ENCODE measurements at regions not wholly inside any gene's neighbourhood (a gene's known extent, or its start where the extent isn't known, plus 50 kb on each side); places are given as distances from the start of the nearest gene placed in this dataset.
"Not testable (repeated sequence)": the region's sequence is repeated elsewhere in the genome, so short reads cannot be mapped to it uniquely, and the experiment has no call there.

- no peaks in the 10 kb centered on the region for H4K20me1 ChIP-seq (replicated peaks; ENCODE audit: control insufficient read depth, extremely low read depth, insufficient read depth, low read length)
- no peak overlapping the region for H2AFZ ChIP-seq (ENCODE audit: low read depth, low read length)
- no peaks in the 10 kb centered on the region for H3K9me1 ChIP-seq (replicated peaks; ENCODE audit: control insufficient read depth, extremely low read depth, insufficient read depth, low read length)
- no TSS peak for BruUV-seq (replicated peaks)
- H3K4me2 ChIP-seq (ENCODE audit: insufficient read depth, low read length): no peak overlapping the region
- no peak overlapping the region for H3K4me3 ChIP-seq (replicated peaks in 1 of 3; ENCODE audit: insufficient read depth in 1 of 3, low read depth in 1 of 3, low read length in 3 of 3)
- H3K9me3 ChIP-seq (replicated peaks; ENCODE audit: control insufficient read depth, insufficient read depth, low read length): no peaks in the 10 kb centered on the region
- intact Hi-C loops (cut with micrococcal nuclease): no loop called here
- H3K27me3 ChIP-seq (ENCODE audit: control insufficient read depth in 2 of 2, insufficient read depth in 2 of 2, low read length in 2 of 2): no peaks in the 10 kb centered on the region
- no peak overlapping the region for H3K27ac ChIP-seq (ENCODE audit: insufficient read depth, low read depth, low read length)
- FAIRE-seq: no peak
- DNase-seq (ENCODE audit: low read depth, low spot score): no peak
- no peaks in the 10 kb centered on the region for H3K36me3 ChIP-seq (ENCODE audit: control insufficient read depth in 2 of 2, extremely low read depth in 1 of 2, insufficient read depth in 2 of 2, low read length in 2 of 2)
- no peaks in the 10 kb centered on the region for H3K4me1 ChIP-seq (ENCODE audit: control insufficient read depth, extremely low read depth, insufficient read depth, low read length)
- dilution Hi-C loops (cut with MboI; ENCODE audit: extremely low pct_ligation_motif_present, low sequenced_read_pairs): no loop called here
- H3K9ac ChIP-seq (replicated peaks; ENCODE audit: extremely low read depth, insufficient read depth, low read length): no peak overlapping the region
- ChIA-PET POLR2A (no interaction called here), CTCF (no interaction called here)
- no peak for TF ChIP-seq MYC (IDR thresholded peaks at IDR 0.05; ENCODE audit: low read depth, low read length)
- TF ChIP-seq EZH2 (IDR thresholded peaks at IDR 0.05; ENCODE audit: borderline replicate concordance, low read depth, low read length, severe bottlenecking): no peak
- TF ChIP-seq JUN (IDR thresholded peaks at IDR 0.05; ENCODE audit: borderline replicate concordance, insufficient read depth, insufficient read length, low read depth): no peak
- no peak for TF ChIP-seq POLR2A (IDR thresholded peaks at IDR 0.05; ENCODE audit: low read depth, low read length)
- TF ChIP-seq FOS (IDR thresholded peaks at IDR 0.05; ENCODE audit: borderline replicate concordance, insufficient read depth, low read length): no peak
- no peak for TF ChIP-seq CTCF (IDR thresholded peaks at IDR 0.05; ENCODE audit: extremely low read depth in 1 of 2, insufficient read depth in 1 of 2, low read depth in 1 of 2, low read length in 2 of 2)
- no peak for TF ChIP-seq POLR2AphosphoS5 (IDR thresholded peaks at IDR 0.05; ENCODE audit: insufficient read depth, low read depth, low read length)
- no peak for TF ChIP-seq GATA2 (IDR thresholded peaks at IDR 0.05; ENCODE audit: insufficient read depth, insufficient read length, low read depth, low read length)
- no peaks in the 10 kb centered on the region for H3K79me2 ChIP-seq (ENCODE audit: control insufficient read depth, insufficient read depth, low read length)
These were observed 351.3 kb downstream of the SOX9 start for GRCh38 chr17:72472106-72472505.

- FAIRE-seq; H3K36me3 ChIP-seq (ENCODE audit: control insufficient read depth in 2 of 2, extremely low read depth in 1 of 2, insufficient read depth in 2 of 2, low read length in 2 of 2); H3K9ac ChIP-seq (replicated peaks; ENCODE audit: extremely low read depth, insufficient read depth, low read length); DNase-seq (ENCODE audit: low read depth, low spot score); H3K27ac ChIP-seq (ENCODE audit: insufficient read depth, low read depth, low read length); intact Hi-C loops (cut with micrococcal nuclease); H3K9me1 ChIP-seq (replicated peaks; ENCODE audit: control insufficient read depth, extremely low read depth, insufficient read depth, low read length); POLR2A ChIA-PET; BruUV-seq (replicated peaks); H3K4me3 ChIP-seq (replicated peaks in 1 of 3; ENCODE audit: insufficient read depth in 1 of 3, low read depth in 1 of 3, low read length in 3 of 3); H3K27me3 ChIP-seq (ENCODE audit: control insufficient read depth in 2 of 2, insufficient read depth in 2 of 2, low read length in 2 of 2); H3K4me2 ChIP-seq (ENCODE audit: insufficient read depth, low read length); H3K79me2 ChIP-seq (ENCODE audit: control insufficient read depth, insufficient read depth, low read length); H2AFZ ChIP-seq (ENCODE audit: low read depth, low read length); CTCF ChIA-PET; dilution Hi-C loops (cut with MboI; ENCODE audit: extremely low pct_ligation_motif_present, low sequenced_read_pairs); H4K20me1 ChIP-seq (replicated peaks; ENCODE audit: control insufficient read depth, extremely low read depth, insufficient read depth, low read length); H3K9me3 ChIP-seq (replicated peaks; ENCODE audit: control insufficient read depth, insufficient read depth, low read length); H3K4me1 ChIP-seq (ENCODE audit: control insufficient read depth, extremely low read depth, insufficient read depth, low read length): not testable (repeated sequence)
These were observed 352.1 kb downstream of the SOX9 start for GRCh38 chr17:72472853-72473390.
